HG03045 (cell line): ENCODE measurements at regions not wholly inside any gene's neighbourhood (a gene's known extent, or its start where the extent isn't known, plus 50 kb on each side); places are given as distances from the start of the nearest gene placed in this dataset.
"Not testable (repeated sequence)": the region's sequence is repeated elsewhere in the genome, so short reads cannot be mapped to it uniquely, and the experiment has no call there.

Experiments
- ATAC-seq: cut with Tn5 transposase; IDR thresholded peaks from one replicate; pipeline ENCODE4 v1.9.1; 2021; ENCODE audit warnings: mild to moderate bottlenecking, moderate library complexity; ENCODE audit not compliant: unreplicated experiment

GRCh38 chr7:85376589-85376988 lies 189.7 kb upstream of the SEMA3D start:
- no peak for ATAC-seq

GRCh38 chr7:85356916-85357315 lies 170.1 kb upstream of the SEMA3D start:
- no peak for ATAC-seq

- ATAC-seq: no peak
Measured at GRCh38 chr7:85343484-85343883, 156.6 kb upstream of the SEMA3D start.

- ATAC-seq: no peak
Measured at GRCh38 chr7:85342781-85343180, 155.9 kb upstream of the SEMA3D start.

GRCh38 chr7:85341973-85342372 lies 155.1 kb upstream of the SEMA3D start:
- ATAC-seq: no peak

- no peak for ATAC-seq
Measured at GRCh38 chr7:85341121-85341520, 154.3 kb upstream of the SEMA3D start.

- no peak for ATAC-seq
Measured at GRCh38 chr7:85336086-85336485, 149.2 kb upstream of the SEMA3D start.

GRCh38 chr7:85335113-85335512 lies 148.3 kb upstream of the SEMA3D start:
- not testable (repeated sequence) for ATAC-seq

- ATAC-seq: no peak
Measured at GRCh38 chr7:85328456-85328998, 141.7 kb upstream of the SEMA3D start.

GRCh38 chr7:85324145-85324799 lies 137.4 kb upstream of the SEMA3D start:
- ATAC-seq: no peak

GRCh38 chr7:85322252-85322651 lies 135.4 kb upstream of the SEMA3D start:
- no peak for ATAC-seq

GRCh38 chr7:85320699-85321476 lies 134.0 kb upstream of the SEMA3D start:
- no peak for ATAC-seq

GRCh38 chr7:85316489-85316888 lies 129.6 kb upstream of the SEMA3D start:
- ATAC-seq: no peak

GRCh38 chr7:85310301-85310700 lies 123.4 kb upstream of the SEMA3D start:
- no peak for ATAC-seq

GRCh38 chr7:85306115-85306514 lies 119.3 kb upstream of the SEMA3D start:
- ATAC-seq: no peak

GRCh38 chr7:85294176-85294575 lies 107.3 kb upstream of the SEMA3D start:
- ATAC-seq: no peak

GRCh38 chr7:85292908-85293576 lies 106.2 kb upstream of the SEMA3D start:
- no peak for ATAC-seq

GRCh38 chr7:85290269-85290668 lies 103.4 kb upstream of the SEMA3D start:
- no peak for ATAC-seq

GRCh38 chr7:85289279-85289678 lies 102.4 kb upstream of the SEMA3D start:
- ATAC-seq: no peak

GRCh38 chr7:85287106-85287825 lies 100.4 kb upstream of the SEMA3D start:
- no peak for ATAC-seq

GRCh38 chr7:85286446-85286845 lies 99.6 kb upstream of the SEMA3D start:
- ATAC-seq: no peak
